Lung (tissue), 11 donors: ENCODE measurements at regions not wholly inside any gene's neighbourhood (a gene's known extent, or its start where the extent isn't known, plus 50 kb on each side); places are given as distances from the start of the nearest gene placed in this dataset.

Experiments
- ATAC-seq: fragments of 200-7000 bp; cut with Tn5 transposase; one replicate; pipeline ENCODE4 v1.9.1; 2020; ENCODE audit warnings: moderate number of reproducible peaks; ENCODE audit not compliant: insufficient read depth, low FRiP score
- DNase-seq, 3 donors: peaks; one replicate each; pipeline ENCODE4 v3.0.0-alpha.2; 2013 to 2017
- H3K27ac ChIP-seq, 2 donors: one replicate each; pipeline ENCODE4 v1.5.1; 2013; ENCODE audit warnings: mild to moderate bottlenecking in 2 of 2, moderate library complexity in 2 of 2, control low read depth in 1 of 2, inconsistent platforms in 1 of 2, low read depth in 1 of 2, low read length in 1 of 2
- H3K27me3 ChIP-seq, 3 donors: one replicate each; pipeline ENCODE4 v1.5.1; 2013; ENCODE audit warnings: low read length in 2 of 3; ENCODE audit not compliant: control insufficient read depth in 3 of 3, insufficient read depth in 3 of 3
- H3K36me3 ChIP-seq, 4 donors: one replicate each; pipeline ENCODE4 v1.5.1; 2013; ENCODE audit warnings: low read length in 4 of 4, mild to moderate bottlenecking in 1 of 4, moderate library complexity in 1 of 4; ENCODE audit not compliant: control insufficient read depth in 4 of 4, insufficient read depth in 4 of 4
- H3K4me1 ChIP-seq, 5 donors: one replicate each; pipeline ENCODE4 v1.5.1; 2013; ENCODE audit warnings: low read length in 5 of 5, mild to moderate bottlenecking in 2 of 5, moderate library complexity in 1 of 5; ENCODE audit not compliant: control insufficient read depth in 5 of 5, insufficient read depth in 5 of 5
- H3K4me3 ChIP-seq: one replicate; pipeline ENCODE4 v1.5.1; 2013; ENCODE audit warnings: mild to moderate bottlenecking, control low read depth, moderate library complexity
- H3K9ac ChIP-seq, 2 donors: one replicate each; pipeline ENCODE4 v1.5.1; 2013; ENCODE audit warnings: low read length in 2 of 2, control low read depth in 1 of 2; ENCODE audit not compliant: insufficient read depth in 1 of 2
- H3K9me3 ChIP-seq, 4 donors: one replicate each; pipeline ENCODE4 v1.5.1; 2013; ENCODE audit warnings: low read length in 3 of 4, mild to moderate bottlenecking in 1 of 4, moderate library complexity in 1 of 4; ENCODE audit not compliant: control insufficient read depth in 4 of 4, insufficient read depth in 3 of 4
- CTCF ChIP-seq: IDR thresholded peaks from 2 replicates; pipeline ENCODE4 v1.5.1; 2012; ENCODE audit warnings: mild to moderate bottlenecking; ENCODE audit errors: control extremely low read depth, extremely low read depth
- WGBS, 2 donors: extraction: QIAGEN DNeasy Blood & Tissue Kit; methylation state at CpG; one replicate each; pipeline ENCODE4 v1.1.7; 2013; 5-methylcytosine and 5-hydroxymethylcytosine counted together
- donor health status: control.
- donor health status: control.
- donor health status: Bipolar disorder and iron deficiency.
- donor health status: healthy.
- donor health status: DM: yes; HTN: yes; CAD: no.

GRCh38 chr22:48084729-48085050 lies 1322.2 kb downstream of the TBC1D22A start:
- TF ChIP-seq CTCF = no peak
- Histone ChIP-seq H3K27ac (no peak overlapping the region), H3K9me3 (no peaks in the 10 kb centered on the region), H3K9ac (no peak overlapping the region), H3K27me3 (peaks cover 0 to 4% (median 0%) of the 10 kb centered on the region in 3 donors), H3K36me3 (no peaks in the 10 kb centered on the region), H3K4me3 (no peak overlapping the region), H3K4me1 (peaks cover 0 to 2% (median 0%) of the 10 kb centered on the region in 5 donors)
- DNase-seq = no peak
- WGBS, 2 donors = 52 to 68% methylated on average over 11 of the region's 11 CpGs
- ATAC-seq = no peak

GRCh38 chr22:48084041-48084728 lies 1321.7 kb downstream of the TBC1D22A start:
- 26 to 50% methylated on average over 13 of the region's 13 CpGs for WGBS, 2 donors
- TF ChIP-seq CTCF = no peak

GRCh38 chr22:48083502-48083901 lies 1321.1 kb downstream of the TBC1D22A start:
- Histone ChIP-seq H3K36me3 (no peaks in the 10 kb centered on the region), H3K27ac (no peak overlapping the region), H3K27me3 (peaks cover 0 to 4% (median 0%) of the 10 kb centered on the region in 3 donors), H3K4me3 (no peak overlapping the region), H3K9ac (no peak overlapping the region), H3K9me3 (no peaks in the 10 kb centered on the region), H3K4me1 (no peaks in the 10 kb centered on the region)
- TF ChIP-seq CTCF = no peak
- WGBS, 2 donors = 65 to 73% methylated on average over 10 of the region's 10 CpGs
- ATAC-seq (no peak), DNase-seq (no peak)

More at GRCh38 chr22:48084041-48084728, 1321.7 kb downstream of the TBC1D22A start:
- H3K4me3 ChIP-seq = no peak overlapping the region
- no peak for ATAC-seq
- peaks cover 0 to 4% (median 0%) of the 10 kb centered on the region in 3 donors for H3K27me3 ChIP-seq
- H3K36me3 ChIP-seq = no peaks in the 10 kb centered on the region
- peak in 1 of 3 donors; percentile 13 for DNase-seq
- H3K27ac ChIP-seq = no peak overlapping the region
- H3K9me3 ChIP-seq = no peaks in the 10 kb centered on the region
- no peaks in the 10 kb centered on the region for H3K4me1 ChIP-seq
- no peak overlapping the region for H3K9ac ChIP-seq

GRCh38 chr22:48082284-48082683 lies 1319.8 kb downstream of the TBC1D22A start:
- ATAC-seq (no peak), DNase-seq (no peak)
- Histone ChIP-seq H3K4me1 (no peaks in the 10 kb centered on the region), H3K9ac (no peak overlapping the region), H3K36me3 (no peaks in the 10 kb centered on the region), H3K27me3 (peaks cover 0 to 6% (median 2%) of the 10 kb centered on the region in 3 donors), H3K9me3 (no peaks in the 10 kb centered on the region), H3K4me3 (no peak overlapping the region), H3K27ac (no peak overlapping the region)
- 79 to 86% methylated on average over 6 of the region's 6 CpGs for WGBS, 2 donors
- no peak for TF ChIP-seq CTCF
